Posterior cingulate gyrus (tissue), 11 donors: ENCODE measurements at regions not wholly inside any gene's neighbourhood (a gene's known extent, or its start where the extent isn't known, plus 50 kb on each side); places are given as distances from the start of the nearest gene placed in this dataset.
A peak's percentile ranks its signal among the peaks of the same experiment; 100 is the strongest.
"Not testable (repeated sequence)": the region's sequence is repeated elsewhere in the genome, so short reads cannot be mapped to it uniquely, and the experiment has no call there.

ENCODE experiments used
- DNase-seq, 10 donors: peaks; one replicate each; pipeline versions ENCODE4 v3.0.0 to v3.0.0-alpha.2; 2020 to 2021; ENCODE audit warnings: mixed read lengths in 3 of 10
- intact Hi-C: fragments of 100-400 bp; cut with DNase I; formaldehyde crosslinking; loops from one replicate; pipeline ENCODE4 v1.15.1; 2023

DNA sequence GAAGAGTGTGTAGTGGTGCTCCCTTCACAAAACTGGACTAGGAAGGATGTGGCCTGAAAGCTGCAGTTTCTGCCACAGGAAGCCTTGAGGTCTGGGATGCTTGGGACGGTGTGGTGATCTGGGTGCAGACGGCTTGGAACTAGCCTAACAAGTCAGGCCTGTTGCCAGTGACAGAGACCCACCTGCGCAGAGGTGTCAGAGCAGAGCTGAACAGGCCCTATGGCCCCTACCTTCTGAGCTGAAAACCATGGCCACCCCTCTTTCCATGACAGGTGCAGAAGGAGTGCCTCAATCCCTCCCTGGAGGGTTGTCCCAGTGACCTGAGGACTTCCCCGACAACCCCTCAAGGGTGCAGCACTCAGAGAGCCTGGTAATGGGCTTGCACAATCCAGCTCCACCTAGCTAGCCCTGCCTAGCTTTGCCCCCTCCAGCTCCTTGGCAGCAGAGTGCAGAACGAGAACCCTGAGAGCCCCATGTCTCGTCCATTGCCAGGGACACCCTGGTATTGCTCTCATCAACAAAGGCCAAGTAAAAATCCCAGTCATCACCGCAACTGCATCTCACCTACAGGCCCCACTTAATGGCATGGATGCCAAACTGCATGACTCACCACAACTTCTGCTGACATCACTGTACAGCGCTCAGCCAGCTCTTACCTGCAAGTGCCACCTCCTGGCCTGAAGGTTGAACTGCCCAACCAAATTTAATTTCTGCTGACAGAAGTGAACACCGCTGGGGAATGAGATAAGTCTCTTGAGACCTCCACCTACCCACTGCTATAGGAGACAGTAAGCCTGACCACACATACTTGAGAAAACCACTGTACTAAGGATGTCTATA is 563.1 kb downstream of the TFAP2A start:
- DNase-seq: peak in 1 of 10 donors; percentile 60
- intact Hi-C loops: no loop called here

DNA sequence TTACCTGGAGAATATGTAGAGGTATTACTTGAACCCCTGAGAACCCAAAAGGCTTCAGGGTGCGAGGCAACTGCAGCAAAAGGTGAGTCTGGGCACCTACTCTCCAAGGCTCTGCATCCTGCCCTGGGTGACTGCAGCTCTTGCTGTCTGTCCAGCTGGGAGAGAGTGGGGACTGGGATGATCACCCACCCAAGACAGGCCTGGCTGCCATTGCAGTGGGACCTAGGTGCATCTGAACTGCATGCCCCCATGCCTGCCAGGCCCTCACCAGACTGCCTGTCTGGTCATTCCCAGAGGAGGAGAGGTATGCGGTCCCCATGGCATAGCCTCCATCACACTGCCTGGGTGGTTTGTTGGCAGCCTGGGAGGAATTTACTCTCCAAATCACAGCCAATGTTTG is 563.9 kb downstream of the TFAP2A start:
- peak in 1 of 10 donors; percentile 44 for DNase-seq
- intact Hi-C loops: no loop called here

DNA sequence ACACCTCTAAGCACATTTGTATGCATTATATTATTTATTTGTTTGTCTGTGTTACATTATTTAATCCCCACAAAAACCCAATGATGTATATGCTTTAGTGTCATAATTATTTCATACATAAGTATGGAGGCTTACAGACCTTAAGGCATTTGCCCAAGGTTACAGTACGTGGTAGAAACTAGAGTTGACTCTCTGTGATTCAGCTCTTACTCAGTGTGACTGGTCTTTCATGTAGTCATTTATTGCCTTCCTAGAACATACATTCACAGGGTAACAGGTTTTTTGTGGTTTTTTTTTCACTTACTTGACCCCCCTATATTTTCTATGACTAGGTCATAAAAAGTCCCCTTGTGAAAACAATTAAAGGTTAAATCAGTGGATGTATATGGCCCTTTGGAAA is 566.8 kb downstream of the TFAP2A start:
- DNase-seq: no peak
- intact Hi-C loops: no loop called here

DNA sequence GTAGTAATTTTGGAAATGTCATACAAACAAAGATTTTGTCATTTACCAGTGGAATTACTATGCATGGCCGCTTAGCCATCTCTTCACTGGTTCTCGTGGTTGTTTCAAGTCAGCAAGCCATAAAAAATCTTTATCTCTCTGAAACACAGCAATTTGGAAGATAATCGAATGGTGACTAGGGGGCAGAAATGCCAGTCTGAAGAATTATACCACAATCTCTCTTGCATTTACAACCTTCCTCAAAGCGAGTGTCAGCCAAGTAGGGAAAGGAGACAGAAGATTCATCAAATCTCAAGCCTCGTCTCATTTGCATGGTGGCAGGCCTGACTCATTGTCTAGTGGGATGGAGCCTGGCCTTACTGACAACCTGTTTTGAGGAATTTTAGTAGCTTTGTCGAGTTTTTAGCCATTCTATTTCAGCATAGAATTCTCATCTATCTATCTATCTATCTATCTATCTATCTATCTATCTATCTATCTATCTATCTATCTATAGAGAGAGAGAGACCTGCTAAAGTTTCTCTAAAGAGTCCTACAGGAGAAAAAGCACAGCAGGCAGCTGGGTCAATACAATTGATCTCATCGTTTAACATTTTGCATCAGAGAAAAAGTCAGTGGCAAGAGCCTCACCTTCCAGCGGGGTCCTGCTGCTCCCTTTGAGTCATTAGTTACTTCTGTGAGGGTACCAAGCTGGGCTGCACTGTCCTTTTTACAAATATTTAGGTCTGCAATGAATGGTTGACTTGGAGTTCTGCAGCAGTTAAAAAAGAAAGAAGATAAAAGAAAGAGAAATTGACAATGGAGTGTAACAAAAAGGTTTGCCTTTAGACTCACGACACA is 572.8 kb downstream of the TFAP2A start:
- no peak for DNase-seq
- intact Hi-C loops: no loop called here

DNA sequence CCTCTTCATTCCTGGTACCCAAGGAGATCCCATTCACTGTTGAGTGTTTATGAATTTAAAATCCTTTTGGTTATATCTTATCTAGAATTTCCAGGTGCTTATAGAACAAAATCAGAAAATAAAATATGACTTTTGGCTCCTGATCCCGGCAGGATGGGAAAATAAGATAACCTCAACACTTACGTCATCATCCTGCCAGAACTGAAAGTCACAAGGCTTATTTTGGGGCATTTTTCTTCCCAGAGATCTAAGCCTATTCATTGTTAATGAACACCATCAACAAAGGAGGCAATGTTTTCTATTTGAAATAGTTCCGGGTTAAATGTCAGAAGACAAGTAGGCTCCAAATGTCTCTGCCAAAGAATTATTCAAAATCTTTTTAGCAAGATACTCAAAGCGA is 580.6 kb downstream of the TFAP2A start:
- intact Hi-C loops: no loop called here
- no peak for DNase-seq

DNA sequence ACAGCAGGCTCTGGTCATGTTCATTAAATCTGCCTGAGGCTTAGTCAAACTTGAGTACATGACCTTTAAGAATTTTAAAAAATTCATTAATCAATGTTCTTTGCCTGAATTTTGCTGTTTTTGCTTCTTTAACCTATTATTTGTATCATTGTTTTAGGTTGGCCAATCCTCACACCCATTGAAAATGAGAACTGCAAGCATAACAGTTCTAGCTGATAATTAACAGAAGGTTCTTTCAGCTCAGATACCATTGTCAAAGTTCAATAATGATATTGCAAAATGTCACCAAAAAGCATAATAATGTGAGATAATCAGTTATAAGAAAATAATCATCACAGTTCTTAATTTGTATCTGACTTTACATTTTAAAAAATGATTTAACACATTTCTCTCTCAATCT is 583.1 kb downstream of the TFAP2A start:
- no peak for DNase-seq
- intact Hi-C loops: no loop called here

DNA sequence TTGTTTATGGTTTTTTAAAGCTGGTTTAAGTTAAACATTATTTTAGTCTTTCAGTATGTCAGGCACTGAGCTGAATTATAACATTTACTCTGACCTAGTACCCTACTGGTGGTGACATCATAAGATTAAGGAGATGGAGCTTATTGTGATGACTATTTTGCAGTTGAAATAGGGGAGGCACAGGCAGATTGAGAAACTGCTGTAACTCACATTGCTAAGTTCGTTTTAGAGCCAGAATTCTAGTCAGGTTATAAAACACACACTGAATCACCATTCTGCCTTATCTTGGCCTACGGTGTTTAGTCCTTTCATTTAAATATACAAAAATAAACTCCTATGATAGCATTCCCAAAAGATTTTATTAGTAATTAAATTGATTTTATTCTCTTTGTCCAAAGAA is 584.1 kb downstream of the TFAP2A start:
- intact Hi-C loops: no loop called here
- no peak for DNase-seq

DNA sequence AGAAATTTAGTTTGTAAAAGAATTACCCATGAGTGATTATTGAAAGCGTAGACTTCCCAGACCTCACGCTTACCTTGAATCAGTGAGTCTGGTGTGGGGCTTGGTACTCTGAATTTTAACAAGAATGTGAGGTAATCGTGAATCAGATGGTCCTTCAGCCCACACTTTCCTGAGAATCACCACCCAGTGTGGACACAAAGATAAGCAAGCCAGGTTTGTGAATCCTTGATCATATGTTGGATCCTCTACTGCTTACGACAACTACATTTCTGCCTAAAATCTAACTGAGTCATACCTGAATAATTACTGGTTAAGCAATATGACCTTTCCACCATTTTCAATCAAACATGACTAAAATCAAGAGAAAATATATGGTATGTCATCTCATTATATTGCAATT is 589.3 kb downstream of the TFAP2A start:
- intact Hi-C loops: no loop called here
- DNase-seq: no peak

DNA sequence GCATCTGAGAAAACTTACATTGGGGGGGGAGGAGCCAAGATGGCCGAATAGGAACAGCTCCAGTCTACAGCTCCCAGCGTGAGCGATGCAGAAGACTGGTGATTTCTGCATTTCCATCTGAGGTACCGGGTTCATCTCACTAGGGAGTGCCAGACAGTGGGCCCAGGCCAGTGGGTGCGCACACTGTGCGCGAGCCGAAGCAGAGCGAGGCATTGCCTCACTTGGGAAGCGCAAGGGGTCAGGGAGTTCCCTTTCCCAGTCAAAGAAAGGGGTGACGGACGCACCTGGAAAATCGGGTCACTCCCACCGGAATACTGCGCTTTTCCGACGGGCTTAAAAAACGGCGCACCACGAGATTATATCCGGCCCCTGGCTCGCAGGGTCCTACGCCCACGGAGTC is 604.1 kb downstream of the TFAP2A start:
- peak in 1 of 10 donors; percentile 58 for DNase-seq
- intact Hi-C loops: not testable (repeated sequence)

DNA sequence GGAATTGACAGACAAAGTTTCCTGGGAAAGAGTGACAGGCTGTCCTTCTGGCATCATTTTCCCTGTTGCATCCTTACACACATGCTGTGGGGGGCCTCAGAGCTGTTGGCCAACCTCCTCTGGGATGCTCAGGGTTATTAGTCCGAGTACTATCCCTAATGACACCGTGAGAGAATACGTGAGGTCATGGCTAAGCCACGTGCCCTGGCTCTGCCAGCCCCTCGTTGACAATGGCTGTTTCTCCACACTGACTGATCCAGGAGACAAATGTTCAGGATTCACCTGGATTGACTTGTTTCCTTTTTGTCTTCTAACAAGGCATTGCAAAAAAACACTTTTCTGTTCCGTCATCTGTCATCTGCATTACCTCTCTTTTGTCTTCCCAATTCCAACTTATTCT is 604.6 kb downstream of the TFAP2A start:
- intact Hi-C loops: no loop called here
- DNase-seq: no peak

DNA sequence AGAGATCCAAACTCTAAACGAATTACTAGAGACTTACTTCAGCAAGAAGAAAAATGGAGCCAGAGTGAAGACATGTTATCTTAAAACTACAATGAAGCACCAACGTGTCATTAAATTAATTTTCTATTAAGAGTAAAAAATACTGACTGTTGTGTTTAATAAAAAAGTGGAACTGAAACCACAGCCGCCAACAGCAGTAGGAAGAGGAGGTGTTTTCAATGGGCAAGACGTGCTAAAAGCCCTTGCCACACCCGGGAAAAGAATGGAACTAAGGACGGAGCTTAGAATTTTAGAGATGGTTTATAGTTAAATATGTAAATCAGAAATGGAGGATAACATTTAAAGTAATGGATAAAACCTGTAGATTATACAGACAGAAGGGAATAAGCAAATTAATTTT is 608.7 kb downstream of the TFAP2A start:
- no peak for DNase-seq
- intact Hi-C loops: no loop called here

DNA sequence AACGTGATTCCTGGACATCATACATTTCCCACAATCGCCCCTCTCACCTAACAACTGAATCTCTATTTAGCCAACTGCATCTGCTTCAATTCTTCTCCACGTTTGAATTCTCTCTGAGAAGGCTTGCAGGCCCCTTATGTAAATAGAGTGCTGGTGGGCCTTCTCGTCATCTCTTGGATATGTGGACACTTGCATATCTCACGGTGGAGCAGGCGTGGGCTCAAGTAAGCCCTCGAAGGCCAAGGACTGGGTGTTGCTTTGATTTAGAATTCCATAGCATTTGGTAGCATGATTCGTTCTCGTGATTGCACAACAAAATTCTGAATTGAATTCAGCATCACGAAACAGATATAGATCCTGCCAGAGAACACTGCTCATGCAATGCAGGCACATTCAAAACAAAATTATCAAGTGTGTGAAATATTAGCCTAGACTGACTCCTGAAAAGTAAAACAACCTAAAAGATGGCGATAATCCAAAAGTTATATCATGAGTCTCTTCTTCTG is 613.6 kb downstream of the TFAP2A start:
- intact Hi-C loops: no loop called here
- DNase-seq: no peak

DNA sequence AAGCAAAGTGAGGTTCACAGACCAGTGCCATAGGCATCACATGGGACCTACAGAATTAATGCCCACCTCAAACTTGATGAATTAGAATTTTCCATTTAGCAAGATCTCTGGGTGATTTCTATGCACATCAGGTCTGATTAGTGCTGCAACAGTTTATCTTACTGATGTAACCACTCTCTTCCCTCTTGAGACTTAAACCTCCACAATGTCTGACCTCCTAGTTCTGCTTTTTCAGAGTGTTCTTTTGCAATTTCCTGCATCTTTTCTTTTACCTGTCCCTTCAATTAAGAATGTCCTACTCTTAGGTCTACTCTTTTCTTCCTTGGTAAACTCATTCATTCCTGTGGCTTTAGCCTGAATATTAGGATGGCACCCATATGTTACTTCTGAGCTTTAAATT is 615.3 kb downstream of the TFAP2A start:
- DNase-seq: no peak
- intact Hi-C loops: no loop called here

DNA sequence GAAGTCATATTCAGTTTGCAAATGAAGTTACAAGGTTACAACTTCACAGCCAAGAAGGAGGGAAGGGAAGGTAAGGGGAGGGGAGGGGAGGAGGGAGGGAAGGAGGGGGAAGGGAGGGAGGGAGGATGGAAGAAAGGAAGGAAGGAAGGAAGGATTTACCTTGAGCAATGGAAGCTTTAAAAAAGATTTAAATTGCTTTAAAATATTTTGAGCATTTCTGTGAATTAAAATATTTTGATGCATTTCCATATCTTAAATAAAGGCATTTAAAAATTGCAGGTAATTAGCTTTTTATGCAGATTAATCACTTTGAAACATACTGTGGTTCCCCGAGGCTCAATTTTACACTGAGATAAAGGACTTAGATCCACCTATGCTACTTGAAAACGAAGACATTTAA is 618.0 kb downstream of the TFAP2A start:
- DNase-seq: no peak
- intact Hi-C loops: no loop called here

DNA sequence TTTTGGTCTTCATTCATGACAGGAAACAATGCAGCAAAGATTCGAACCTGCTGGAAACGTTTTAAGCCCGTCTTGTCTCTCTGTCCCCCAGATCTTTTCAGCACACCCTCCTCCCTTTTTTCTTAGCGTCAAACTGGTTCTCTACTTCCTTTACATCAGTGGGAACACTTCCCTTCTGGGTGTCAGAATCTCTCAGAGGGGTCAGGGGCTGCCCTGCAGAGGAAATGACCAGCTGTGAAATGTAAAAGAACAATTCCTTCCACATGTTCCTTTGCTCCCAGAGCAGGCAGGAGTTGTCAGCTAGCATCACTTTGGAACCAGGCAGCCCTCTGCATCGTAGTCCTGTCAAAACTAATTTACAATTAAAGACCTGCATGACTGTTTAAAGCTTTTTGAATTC is 619.0 kb downstream of the TFAP2A start:
- no peak for DNase-seq
- intact Hi-C loops: no loop called here

DNA sequence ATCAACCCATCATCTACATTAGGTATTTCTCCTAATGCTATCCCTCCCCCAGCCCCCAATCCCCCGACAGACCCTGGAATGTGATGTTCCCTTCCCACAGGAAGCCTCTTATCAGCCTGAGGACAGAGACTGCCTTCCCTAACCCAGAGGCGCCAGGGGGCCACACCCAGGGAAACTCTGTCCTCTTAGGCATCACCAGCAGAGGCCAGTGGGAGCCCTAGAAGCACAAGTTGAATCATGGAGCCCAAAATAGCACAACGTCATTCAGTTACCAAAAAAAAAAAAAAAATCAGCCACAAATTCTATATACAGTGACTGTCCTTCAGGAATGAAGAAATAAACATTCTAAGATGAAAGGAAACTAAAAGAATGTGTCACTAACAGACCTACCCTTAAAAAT is 625.7 kb downstream of the TFAP2A start:
- DNase-seq: no peak

DNA sequence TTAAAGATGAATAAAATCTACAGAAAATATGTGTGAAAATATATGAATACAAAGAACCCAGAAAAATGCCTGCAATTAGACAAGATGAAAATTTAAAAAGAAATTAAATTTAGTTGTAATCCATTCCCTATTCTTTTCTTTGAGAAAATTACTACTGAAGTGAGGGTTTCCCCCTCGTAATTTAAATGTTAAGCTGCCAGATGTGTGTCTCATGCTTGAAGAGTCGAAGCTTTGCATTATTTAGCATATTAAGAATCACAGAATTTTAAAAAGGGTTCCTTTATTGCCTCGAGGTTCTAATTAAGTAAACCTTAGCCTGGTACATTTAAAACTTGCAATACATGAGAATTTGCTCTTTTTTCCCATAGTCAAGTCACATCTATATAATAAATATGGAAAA is 630.1 kb downstream of the TFAP2A start:
- intact Hi-C loops: no loop called here

More for the DNA sequence above, 625.7 kb downstream of the TFAP2A start:
- intact Hi-C loops: no loop called here

DNA sequence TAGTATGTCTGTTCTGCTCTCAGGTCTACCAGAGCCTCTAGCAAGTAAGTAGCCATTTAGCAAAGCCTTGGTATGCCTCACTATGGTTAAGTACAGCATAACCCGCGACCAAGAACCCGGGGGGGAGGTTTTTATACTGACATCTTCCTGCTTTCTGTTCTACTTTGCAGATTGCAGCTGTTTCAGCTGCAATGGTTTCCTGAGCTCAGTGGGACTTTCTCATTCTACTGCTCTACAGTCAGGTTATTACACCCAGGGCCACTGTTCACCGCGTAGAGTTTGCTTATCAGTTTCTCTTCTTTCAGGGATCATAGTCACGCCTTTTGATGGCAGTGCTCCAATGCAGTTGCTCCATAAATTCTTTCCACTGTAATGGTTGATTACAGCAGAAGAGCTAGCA is 631.3 kb downstream of the TFAP2A start:
- intact Hi-C loops: no loop called here
- no peak for DNase-seq

More for the DNA sequence above, 630.1 kb downstream of the TFAP2A start:
- no peak for DNase-seq

DNA sequence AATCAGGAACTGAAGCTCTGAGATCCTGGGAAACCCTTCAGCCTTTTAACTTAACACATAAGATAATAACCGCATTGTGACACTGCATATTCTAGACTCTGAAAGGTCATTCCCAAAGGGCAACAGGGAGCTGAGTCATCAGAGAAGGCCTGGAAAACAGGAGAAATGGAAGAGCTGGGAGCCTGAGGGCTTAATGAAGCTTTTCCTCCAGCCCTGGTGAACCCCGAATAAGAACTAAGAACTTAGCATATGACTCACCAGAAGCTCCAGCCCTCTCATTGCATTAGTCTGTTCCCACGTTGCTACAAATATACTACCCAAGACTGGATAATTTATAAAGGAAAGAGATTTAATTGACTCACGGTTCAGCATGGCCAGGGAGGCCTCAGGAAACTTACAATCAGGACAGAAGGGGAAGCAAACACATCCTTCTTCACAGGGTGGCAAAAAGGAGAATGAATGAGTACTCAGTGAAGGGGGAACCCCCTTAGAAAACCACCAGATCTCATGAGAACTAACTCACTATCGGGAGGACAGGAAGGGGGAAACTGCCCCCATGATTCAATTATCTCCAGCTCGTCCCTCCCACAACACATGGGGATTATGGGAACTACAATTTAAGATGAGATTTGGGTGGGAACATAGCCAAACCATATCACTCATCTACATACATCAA is 648.5 kb downstream of the TFAP2A start:
- intact Hi-C loops: no loop called here
- no peak for DNase-seq

DNA sequence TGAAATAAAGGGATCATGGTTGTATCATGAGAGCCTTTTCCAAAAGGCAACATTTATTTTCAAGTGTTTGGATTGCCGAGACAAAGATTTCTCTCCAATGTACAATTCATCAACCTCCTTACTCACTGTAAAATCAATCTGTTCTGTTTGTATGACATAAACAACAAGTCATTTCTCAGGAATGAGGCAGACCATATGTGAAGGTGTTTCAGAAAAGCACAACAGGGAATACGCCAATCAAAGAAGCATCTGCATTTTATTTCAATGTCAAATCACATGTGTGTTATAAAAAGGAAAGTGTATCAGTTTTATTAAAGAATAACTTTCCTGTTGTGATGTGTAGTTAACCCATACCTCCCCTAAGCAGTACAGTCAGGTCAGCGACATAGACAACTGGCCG is 653.7 kb downstream of the TFAP2A start:
- intact Hi-C loops: no loop called here
- no peak for DNase-seq

DNA sequence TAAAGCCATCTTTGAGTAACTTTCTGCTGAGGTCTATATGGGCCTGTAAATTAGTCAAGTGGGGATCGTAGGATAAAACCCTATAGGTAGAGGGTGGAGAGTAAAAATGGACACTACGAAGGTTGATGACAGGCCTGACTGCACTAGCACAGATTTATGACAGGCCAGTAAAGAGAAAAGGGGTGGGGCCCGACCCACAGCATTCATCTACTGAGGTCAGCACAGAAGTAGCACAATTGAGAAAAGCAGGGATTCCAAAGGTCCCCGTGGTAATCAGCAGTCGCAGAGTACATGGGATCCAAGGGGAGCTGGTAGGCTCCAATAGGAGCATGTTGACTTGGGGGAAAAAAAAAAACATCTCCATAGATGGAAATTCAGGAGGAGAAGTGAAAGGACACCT is 660.4 kb downstream of the TFAP2A start:
- intact Hi-C loops: no loop called here
- no peak for DNase-seq
